GM10266 (cell line): ENCODE measurements at regions not wholly inside any gene's neighbourhood (a gene's known extent, or its start where the extent isn't known, plus 50 kb on each side); places are given as distances from the start of the nearest gene placed in this dataset.

Experiments used
- DNase-seq: peaks from one replicate; pipeline ENCODE4 v3.0.0; 2012; ENCODE audit errors: extremely low spot score
- TF ChIP-seq, protein P1 (sequence below): IDR thresholded peaks from 2 replicates; pipeline ENCODE4 v1.5.1; 2012; ENCODE audit warnings: mild to moderate bottlenecking, low read depth; ENCODE audit not compliant: control insufficient read depth, insufficient read depth; ENCODE audit errors: missing control alignments

DNA sequence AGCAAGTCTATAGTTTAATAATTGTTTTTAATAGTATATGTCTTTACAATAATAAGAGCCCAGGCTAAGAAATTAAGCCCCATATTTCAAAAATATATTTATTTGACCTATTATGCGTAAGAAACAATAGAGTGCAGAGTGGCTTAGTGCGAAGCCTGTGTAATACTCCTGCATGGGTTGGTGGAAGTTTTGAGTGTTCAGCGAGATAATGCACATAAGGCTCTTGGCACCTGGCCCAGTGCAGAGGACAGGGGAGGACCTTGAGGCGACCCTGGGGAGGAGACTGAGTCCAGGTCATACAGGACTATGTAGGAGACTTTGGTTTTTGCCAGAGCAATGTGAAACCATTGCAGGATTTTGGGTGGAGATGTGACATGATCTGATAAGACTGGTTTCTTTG, 132.4 kb upstream of the ST6GAL2 start:
- TF ChIP-seq, protein P1, sequence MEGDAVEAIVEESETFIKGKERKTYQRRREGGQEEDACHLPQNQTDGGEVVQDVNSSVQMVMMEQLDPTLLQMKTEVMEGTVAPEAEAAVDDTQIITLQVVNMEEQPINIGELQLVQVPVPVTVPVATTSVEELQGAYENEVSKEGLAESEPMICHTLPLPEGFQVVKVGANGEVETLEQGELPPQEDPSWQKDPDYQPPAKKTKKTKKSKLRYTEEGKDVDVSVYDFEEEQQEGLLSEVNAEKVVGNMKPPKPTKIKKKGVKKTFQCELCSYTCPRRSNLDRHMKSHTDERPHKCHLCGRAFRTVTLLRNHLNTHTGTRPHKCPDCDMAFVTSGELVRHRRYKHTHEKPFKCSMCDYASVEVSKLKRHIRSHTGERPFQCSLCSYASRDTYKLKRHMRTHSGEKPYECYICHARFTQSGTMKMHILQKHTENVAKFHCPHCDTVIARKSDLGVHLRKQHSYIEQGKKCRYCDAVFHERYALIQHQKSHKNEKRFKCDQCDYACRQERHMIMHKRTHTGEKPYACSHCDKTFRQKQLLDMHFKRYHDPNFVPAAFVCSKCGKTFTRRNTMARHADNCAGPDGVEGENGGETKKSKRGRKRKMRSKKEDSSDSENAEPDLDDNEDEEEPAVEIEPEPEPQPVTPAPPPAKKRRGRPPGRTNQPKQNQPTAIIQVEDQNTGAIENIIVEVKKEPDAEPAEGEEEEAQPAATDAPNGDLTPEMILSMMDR = no peak

DNA sequence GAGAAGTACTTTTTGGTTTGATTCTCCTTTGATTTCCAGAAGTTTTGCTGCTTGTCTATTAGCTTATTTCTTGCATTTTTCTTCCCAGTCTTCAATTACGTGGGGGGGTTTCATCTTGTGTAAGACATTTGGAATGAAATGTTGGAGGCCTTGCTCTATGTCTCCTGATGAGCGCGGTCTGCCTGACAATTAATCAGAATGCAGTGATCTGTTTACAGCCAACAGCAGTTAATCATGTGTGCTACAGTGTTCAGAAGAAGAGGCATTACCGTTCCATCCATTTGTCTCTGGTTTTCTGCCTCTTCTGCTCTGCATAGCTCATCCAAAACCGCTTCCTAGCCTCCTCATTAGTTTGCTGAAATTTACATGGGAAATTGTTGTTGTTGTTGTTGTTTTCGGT, 134.4 kb upstream of the ST6GAL2 start:
- TF ChIP-seq, protein P1 = no peak
- DNase-seq = no peak

More for the DNA sequence above, 132.4 kb upstream of the ST6GAL2 start:
- no peak for DNase-seq

DNA sequence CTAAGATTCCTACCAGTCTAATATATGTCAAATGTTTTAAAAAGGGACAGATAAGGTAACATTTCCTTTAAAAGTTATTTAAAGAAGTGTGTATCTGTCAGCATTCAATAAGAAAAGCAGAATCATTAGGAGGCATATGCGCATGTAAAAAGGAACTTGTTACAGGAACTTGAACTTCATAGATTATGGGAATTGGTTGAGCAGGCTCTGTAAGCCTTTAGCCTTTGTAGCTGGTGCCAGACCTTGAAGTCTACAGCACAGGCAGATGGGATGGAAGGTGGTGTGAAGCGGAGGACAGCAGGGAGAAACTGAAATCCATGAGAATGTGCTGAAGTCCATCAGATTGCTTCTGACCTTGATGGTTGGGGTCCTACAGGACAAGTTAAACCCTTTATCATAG, 138.3 kb upstream of the ST6GAL2 start:
- TF ChIP-seq, protein P1 = no peak
- DNase-seq = no peak

DNA sequence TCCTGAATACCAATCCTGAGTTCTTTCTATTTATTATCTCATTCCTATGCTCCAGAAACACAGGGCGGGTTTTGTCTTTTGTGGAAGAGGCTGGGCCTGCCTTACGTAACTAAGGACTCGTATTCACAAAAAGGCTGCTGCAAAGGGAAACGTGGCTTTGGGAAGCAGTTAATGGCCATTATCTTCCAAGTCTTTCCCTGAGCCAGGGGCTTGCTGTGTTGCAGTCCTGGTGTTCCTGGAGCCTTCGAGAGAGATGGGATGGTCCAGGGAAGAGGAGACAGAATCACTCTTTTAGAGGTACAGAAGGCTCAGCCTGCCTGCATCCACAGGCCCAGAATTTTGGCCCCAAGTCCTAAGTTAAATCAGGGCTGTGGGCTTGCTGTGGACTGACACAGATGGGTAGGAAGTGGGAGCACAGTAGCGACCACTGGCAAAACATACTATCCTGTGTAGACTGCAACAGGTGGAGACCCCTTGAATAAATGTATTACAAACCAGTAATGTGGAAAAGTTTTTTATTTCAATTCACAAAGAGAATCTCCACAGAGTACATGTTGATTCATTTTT, 139.4 kb upstream of the ST6GAL2 start:
- TF ChIP-seq, protein P1 = no peak
- DNase-seq = no peak

DNA sequence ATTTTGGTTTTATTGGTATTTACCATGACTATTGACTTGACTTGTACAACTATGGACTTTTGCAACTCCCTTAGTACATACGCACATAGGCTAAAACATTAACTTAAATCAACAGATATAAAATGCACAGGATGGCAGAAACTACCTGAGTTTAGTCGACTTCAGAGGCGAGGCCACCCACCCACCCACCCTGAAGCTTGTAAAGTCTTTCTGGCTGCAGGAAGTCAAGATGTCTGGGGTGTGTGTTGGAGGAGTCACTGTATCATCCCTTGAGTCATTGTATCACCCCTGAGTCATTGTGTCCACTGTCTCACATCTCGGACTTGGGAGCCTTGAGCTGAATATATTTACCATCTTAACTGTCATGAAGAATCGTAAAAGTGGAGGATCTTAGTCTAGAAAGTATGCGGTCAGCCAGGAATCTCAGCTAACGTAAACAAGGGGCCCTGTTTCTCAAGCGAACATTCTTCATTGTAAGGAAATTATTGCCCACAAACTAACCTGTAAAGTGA, 140.0 kb upstream of the ST6GAL2 start:
- DNase-seq = no peak
- TF ChIP-seq, protein P1 = no peak

DNA sequence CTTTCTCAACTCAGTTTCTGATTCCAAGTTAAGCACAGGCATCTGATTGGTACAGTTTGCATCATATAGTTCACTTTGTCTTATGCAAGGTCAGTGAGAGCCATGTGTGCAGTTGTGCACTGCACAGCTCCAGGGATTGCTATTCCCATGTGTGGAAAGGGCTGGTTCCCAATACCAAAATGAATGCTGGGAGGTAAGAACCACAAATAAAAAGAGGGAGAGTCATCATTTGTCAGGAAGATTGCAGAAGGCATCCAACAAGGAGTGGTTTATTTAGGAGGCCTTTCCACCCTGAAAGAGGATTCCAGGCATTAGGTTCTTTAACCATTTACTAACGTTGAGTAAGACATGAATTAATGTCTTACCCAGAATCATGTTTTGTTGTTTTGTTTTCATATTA, 141.2 kb upstream of the ST6GAL2 start:
- no peak for DNase-seq
- TF ChIP-seq, protein P1 = no peak

DNA sequence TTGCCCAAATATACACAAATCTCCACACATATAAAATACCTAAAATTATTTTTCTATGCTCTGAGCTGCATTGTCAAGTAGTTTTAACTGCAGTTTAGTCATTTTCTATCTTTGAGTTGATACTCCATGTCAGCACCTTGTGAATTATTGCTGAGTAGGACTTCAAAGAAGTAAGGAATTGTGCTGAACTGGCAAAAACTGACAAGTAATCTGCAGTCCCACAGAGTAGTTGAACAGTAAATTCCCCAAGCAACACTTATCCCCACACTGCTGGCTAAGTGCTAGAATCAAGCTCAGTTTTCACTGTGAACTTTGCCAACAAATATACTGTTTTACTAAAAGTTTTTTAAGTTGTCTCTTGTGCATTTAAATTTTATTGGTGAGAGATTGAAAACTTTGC, 141.8 kb upstream of the ST6GAL2 start:
- TF ChIP-seq, protein P1 = no peak
- no peak for DNase-seq
